ENCODE measurements at regions not wholly inside any gene's neighbourhood (a gene's known extent, or its start where the extent isn't known, plus 50 kb on each side); places are given as distances from the start of the nearest gene placed in this dataset.

DNA sequence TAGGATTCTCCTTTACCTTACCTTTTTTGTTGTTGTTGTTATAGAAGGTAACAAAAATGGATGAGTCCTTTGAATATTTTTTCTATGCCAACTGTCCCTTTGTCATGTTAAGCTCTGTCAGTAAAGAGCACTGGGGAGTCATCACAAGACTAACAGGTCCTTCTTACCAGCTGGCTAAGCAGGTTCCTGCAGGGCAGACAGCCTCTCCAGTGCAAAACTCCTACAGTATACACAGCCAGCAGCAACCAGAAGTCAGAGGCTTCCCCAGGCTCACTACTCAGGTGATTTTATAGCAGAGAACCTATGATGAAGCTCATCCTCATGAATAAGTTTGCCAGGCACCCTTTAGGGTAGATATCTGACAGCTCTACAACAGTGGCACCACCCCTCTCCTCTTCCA, 271.1 kb downstream of the RERGL start:
- no peaks in the 10 kb centered on the region for H3K4me1 Mint-ChIP-seq
- ChIA-PET CTCF (no interaction called here), POLR2A (no interaction called here)
- DNase-seq (no peak), ATAC-seq (ENCODE audit: low read depth) (no peak)
- H3K9me3 Mint-ChIP-seq, result peaks cover 23% of the 10 kb centered on the region
- no peak overlapping the region for H3K27ac Mint-ChIP-seq
- TF ChIP-seq CTCF (IDR thresholded peaks at IDR 0.05), result no peak
- intact Hi-C loops (cut with micrococcal nuclease), result no loop called here
- no peaks in the 10 kb centered on the region for H3K36me3 Mint-ChIP-seq (ENCODE audit: low read depth)
- no peaks in the 10 kb centered on the region for H3K27me3 Mint-ChIP-seq
- no peak overlapping the region for H3K4me3 Mint-ChIP-seq

DNA sequence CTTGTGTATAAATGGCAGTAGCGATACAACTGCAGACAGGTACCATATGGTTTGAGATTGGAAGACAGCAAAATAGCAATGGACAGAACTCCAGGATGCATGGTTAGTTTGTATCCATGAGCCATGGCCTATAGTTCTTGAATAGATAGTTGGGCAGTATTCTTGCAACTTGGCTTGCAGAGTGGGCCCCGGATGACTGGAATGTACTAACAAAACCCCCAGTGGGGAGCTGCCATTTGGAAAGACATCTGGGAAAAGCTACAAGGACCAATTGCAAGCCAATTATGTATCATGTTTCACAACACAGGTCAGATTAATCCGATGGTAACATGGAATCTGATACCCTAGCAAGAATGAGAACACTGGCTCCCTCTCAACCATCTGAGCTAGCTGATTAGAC, 279.6 kb downstream of the RERGL start:
- Mint-ChIP-seq H3K36me3 (ENCODE audit: low read depth) (no peaks in the 10 kb centered on the region), H3K4me3 (no peak overlapping the region), H3K4me1 (no peaks in the 10 kb centered on the region), H3K27ac (no peak overlapping the region), H3K27me3 (no peaks in the 10 kb centered on the region), H3K9me3 (peaks cover 22% of the 10 kb centered on the region)
- POLR2A ChIA-PET, result no interaction called here
- CTCF ChIA-PET, result no interaction called here
- intact Hi-C loops (cut with micrococcal nuclease), result no loop called here
- DNase-seq, result no peak
- ATAC-seq (ENCODE audit: low read depth), result no peak
- no peak for TF ChIP-seq CTCF (IDR thresholded peaks at IDR 0.05)

GRCh38 chr12:17809206-17809605, 280.8 kb downstream of the RERGL start:
- DNase-seq (no peak), ATAC-seq (ENCODE audit: low read depth) (no peak)
- POLR2A ChIA-PET, result no interaction called here
- TF ChIP-seq CTCF (IDR thresholded peaks at IDR 0.05), result no peak
- no peaks in the 10 kb centered on the region for H3K4me1 Mint-ChIP-seq
- H3K9me3 Mint-ChIP-seq, result peaks cover 16% of the 10 kb centered on the region
- H3K27ac Mint-ChIP-seq, result no peak overlapping the region
- H3K27me3 Mint-ChIP-seq, result no peaks in the 10 kb centered on the region
- CTCF ChIA-PET, result no interaction called here
- H3K4me3 Mint-ChIP-seq, result no peak overlapping the region
- intact Hi-C loops (cut with micrococcal nuclease), result no loop called here
- H3K36me3 Mint-ChIP-seq (ENCODE audit: low read depth), result no peaks in the 10 kb centered on the region

- Mint-ChIP-seq H3K4me1 (no peaks in the 10 kb centered on the region), H3K27ac (no peak overlapping the region), H3K27me3 (no peaks in the 10 kb centered on the region), H3K4me3 (no peak overlapping the region), H3K36me3 (ENCODE audit: low read depth) (no peaks in the 10 kb centered on the region), H3K9me3 (peaks cover 13% of the 10 kb centered on the region)
- ChIA-PET CTCF (no interaction called here), POLR2A (no interaction called here)
- DNase-seq (no peak), ATAC-seq (ENCODE audit: low read depth) (no peak)
- intact Hi-C loops (cut with micrococcal nuclease), result no loop called here
- TF ChIP-seq CTCF (IDR thresholded peaks at IDR 0.05), result no peak
These were observed 287.0 kb downstream of the RERGL start for GRCh38 chr12:17802657-17803641.

GRCh38 chr12:17793854-17794253, 296.1 kb downstream of the RERGL start:
- intact Hi-C loops (cut with micrococcal nuclease), result no loop called here
- ChIA-PET CTCF (no interaction called here), POLR2A (no interaction called here)
- ATAC-seq (ENCODE audit: low read depth) (no peak), DNase-seq (no peak)
- no peaks in the 10 kb centered on the region for H3K9me3 Mint-ChIP-seq
- no peak overlapping the region for H3K4me3 Mint-ChIP-seq
- no peaks in the 10 kb centered on the region for H3K27me3 Mint-ChIP-seq
- no peak overlapping the region for H3K27ac Mint-ChIP-seq
- no peaks in the 10 kb centered on the region for H3K4me1 Mint-ChIP-seq
- TF ChIP-seq CTCF (IDR thresholded peaks at IDR 0.05), result no peak
- H3K36me3 Mint-ChIP-seq (ENCODE audit: low read depth), result no peaks in the 10 kb centered on the region

All from activated B cell treated with CpG ODN at 0.5 μM for 24 hours (primary cell).